ENCODE measurements at regions not wholly inside any gene's neighbourhood (a gene's known extent, or its start where the extent isn't known, plus 50 kb on each side); places are given as distances from the start of the nearest gene placed in this dataset.

DNA sequence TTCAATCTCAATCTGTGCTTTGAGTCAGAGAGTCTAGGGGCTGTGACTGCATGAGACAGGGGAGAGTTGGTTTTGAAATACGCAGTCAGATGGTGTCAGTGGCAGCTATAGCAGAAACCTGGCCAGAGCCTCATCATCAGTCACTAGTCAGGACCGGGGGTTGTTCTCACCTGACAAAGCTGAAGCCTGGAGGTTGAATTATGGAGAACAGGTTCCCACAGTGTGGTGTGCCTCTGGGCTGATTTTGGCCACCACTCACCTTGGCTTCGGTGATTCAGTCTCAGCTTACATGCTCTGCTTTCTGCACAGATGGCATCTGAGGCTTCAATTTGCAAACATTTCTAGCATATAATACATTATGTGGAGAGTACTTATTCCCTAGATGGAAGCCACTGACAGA is 387.3 kb downstream of the YTHDC2 start:
- DNase-seq = peak in 3 of 58 donors; percentile 3 to 15 (median 6)

GRCh38 chr5:113901718-113902117 is 388.2 kb downstream of the YTHDC2 start:
- DNase-seq = no peak

DNA sequence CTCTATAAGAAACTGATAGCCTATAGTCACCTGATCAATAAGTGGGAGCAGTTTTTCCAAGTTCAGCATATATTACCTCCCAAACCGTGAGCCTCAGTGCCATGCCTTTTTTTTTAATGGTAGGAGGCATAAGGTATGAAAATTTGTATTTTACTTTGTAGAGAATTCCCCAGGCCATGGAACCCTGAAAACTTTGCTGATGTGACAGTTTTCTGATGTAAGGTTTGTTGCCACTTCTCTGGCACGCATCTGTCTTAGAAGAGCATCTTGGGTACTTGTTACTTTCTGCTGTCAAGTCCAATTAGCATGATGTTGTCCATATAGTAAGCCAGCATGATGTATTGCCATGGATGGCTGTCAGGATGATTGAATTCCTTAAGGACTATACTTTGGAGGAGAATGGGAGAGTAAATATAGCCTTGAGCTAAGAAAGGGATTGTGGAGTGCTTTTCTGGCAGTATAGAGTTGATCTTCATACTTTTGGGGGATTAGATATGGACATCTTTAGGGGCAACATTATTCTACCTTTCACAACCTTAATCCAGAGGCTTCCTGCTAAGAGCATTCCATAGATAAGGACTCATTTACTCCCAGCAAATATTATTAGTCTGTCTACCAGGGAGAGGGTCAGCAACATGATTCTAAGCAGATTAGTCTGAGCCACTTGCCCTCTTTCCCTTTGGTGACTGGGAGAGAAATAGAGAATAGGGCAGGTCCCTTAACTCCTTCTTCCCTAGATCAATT is 389.6 kb downstream of the YTHDC2 start:
- DNase-seq = no peak

- no peak for DNase-seq
These were observed 396.3 kb downstream of the YTHDC2 start for GRCh38 chr5:113909782-113910181.

DNA sequence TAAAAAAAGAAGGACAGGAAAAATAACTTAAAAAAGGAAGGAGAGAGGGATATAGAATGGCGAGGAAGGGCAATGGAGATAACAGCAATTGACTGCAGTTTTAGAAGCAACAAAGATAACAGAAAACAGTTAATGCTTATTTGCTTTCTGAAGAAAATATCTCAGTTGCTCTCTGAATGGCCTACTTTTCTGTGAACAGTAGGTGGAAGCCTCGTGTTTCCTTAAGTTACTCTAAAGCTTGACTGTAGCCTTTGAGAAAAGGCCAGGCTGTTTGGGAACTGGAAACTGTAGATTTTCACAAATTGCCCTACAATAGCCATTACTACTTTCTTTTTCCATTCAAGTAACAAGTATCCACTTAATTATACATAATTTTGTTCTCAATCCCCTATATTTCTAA is 404.5 kb downstream of the YTHDC2 start:
- DNase-seq = no peak

GRCh38 chr5:113922343-113922742 is 408.8 kb downstream of the YTHDC2 start:
- no peak for DNase-seq

GRCh38 chr5:113935453-113935852 is 422.0 kb downstream of the YTHDC2 start:
- no peak for DNase-seq

DNA sequence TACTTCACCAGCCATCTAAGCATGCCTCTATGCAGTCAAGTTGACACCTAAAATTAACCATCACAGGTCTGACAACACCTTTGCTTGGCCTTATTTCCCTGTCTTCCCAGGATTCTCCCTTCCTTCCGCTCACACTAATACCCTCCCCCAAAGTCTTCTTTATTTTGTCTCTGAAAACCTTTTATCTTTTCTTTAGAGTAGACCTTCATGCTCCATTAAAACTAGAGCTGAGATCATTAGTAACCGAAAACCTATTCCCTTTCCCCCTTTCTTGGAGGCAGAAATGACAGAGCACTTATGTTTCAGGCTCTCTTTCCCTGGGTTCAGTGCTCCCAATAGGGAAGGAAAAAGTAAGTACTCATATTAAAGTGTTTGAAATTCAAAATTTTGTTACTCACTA is 423.8 kb downstream of the YTHDC2 start:
- DNase-seq = no peak

DNA sequence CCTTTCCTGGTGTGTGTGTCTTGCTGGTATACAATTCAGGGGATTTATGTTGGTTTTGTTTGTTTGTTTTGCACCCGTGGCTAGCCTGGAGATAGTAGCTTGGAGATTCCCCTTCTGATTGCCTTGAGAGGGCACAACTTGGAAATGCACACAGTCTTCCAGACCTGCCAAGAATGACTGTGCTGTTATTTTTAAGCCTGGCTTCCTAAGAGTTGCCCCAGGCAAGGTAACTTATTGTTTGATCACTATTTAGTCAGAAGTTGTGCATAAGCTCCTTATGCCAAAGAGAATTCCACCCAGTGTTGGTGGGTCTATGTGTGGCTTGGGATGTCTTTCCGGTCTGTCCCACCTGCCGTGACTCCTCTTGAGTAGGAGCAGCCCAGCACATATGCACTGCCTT is 421.9 kb upstream of the KCNN2 start:
- DNase-seq = no peak

GRCh38 chr5:113950186-113950585 is 411.7 kb upstream of the KCNN2 start:
- DNase-seq = no peak

DNA sequence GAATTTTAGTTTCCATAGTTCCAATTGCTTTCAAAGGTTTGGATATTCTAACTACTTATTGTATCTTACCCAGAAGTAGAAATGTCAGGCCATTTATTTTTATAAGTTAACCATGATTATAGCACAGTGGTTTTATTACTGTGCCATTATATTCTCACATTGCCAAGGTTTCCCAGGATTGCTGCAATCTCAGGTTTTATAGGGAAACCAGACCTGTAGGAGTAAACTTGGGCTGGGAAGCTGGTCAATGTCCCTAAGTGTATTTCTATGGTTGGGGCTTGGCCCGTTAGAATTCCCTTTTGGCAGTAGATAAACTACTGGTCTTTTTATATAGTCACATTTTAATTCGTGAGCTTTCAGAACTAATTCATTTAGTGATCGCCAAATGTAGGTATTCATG is 396.6 kb upstream of the KCNN2 start:
- no peak for DNase-seq

DNA sequence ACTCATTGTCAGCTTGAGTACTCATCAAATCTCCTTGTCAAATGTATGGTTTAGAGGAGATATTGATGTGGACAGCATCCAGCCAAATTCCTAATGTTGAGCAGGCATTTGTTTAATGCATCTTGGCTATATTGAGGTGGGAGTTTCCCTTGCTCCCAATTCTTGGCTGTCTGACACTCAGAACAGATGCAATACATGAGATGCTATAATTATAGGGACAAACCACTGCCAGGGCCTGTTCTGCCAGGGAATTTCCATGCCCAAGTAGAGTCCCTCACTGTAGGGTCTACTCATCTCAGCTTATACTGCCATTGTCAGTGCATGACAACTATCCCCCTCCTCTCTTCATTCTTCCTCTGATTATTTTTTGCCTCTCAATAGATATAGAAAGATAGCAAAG is 392.0 kb upstream of the KCNN2 start:
- DNase-seq = peak in 13 of 58 donors; percentile 0 to 51 (median 8)

DNA sequence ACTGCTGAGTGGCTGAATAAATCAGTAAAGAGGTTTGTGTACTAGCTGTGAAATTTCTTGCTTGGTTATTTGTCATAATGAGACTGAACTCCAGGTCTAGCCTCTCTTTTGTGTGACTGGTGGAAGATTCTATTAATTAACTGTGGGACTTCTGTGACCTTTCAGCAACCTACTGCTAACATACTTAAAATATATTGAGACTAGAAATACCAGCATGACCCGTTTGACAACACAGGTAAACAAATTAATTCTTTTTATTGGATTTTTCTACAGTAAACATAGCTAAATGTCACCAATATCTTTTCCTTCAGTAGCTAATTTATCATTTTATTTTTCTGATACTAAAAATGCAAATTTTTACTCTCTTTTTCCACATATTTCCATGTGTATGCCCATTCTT is 390.4 kb upstream of the KCNN2 start:
- no peak for DNase-seq

GRCh38 chr5:113974976-113975375 is 386.9 kb upstream of the KCNN2 start:
- no peak for DNase-seq

GRCh38 chr5:113984928-113985327 is 376.9 kb upstream of the KCNN2 start:
- DNase-seq = no peak

GRCh38 chr5:113985505-113985904 is 376.4 kb upstream of the KCNN2 start:
- no peak for DNase-seq

GRCh38 chr5:113989278-113989912 is 372.5 kb upstream of the KCNN2 start:
- DNase-seq = no peak

DNA sequence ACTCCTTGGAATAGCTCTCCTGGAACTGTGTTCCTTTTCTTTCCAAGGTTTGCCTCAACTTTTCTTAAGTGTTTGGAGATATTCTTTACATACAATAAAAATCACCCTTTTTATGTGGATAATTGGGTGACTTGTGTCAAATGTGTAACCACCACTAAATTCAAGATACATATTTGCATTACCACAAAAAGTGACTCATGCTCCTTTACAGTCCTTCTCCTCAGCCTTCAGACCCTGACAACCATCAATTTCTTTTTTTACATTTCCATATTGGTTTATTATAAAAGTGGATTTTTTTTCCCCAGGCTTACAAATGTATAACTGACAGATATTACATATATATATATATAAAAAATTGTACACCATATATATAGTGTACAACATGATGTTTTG is 372.0 kb upstream of the KCNN2 start:
- no peak for DNase-seq

DNA sequence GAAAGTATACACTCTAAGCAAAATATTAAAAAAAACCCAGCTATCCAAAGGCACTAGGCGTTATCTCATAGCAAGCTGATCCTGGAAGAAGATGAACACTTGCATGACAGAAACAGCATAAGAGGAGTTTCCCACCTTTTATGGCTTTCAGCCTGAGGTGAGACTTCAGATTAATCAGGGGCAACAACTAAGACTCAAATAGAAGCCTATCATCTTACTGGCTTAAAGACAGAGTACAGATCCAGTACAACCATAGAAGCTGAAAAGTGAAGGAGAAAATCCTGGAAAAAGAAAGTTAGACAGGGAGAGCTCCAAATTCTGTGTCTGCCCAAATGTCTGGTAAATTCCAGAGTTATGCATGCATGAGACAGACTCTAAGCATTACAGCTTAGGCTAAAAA is 360.8 kb upstream of the KCNN2 start:
- DNase-seq = no peak

GRCh38 chr5:114006582-114006981 is 355.3 kb upstream of the KCNN2 start:
- no peak for DNase-seq

DNA sequence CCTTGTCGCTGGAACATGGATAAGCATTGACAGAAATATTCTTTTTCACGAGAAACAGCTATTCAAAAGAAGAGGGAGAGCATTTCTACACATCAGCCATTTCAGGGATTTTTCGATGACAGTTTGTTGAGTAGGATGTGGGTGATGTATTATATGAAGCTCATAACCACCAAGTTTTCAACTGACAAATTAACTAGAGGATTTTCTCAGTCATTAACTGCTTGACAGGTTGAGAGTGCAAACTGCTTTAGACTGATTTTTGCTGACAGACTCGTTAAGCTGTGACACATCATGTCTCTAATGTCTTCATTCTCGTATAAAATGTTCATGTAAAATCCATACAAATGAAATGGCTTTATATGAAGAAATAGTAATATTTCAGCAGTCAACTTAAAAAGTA is 354.2 kb upstream of the KCNN2 start:
- no peak for DNase-seq

- peak in 2 of 58 donors; percentile 0 to 2 for DNase-seq
These were observed 351.5 kb upstream of the KCNN2 start for GRCh38 chr5:114010362-114010761.

- peak in 9 of 58 donors; percentile 1 to 33 (median 3) for DNase-seq
These were observed 343.7 kb upstream of the KCNN2 start for GRCh38 chr5:114018186-114018585.

Measured in anterior cingulate cortex (tissue), 58 donors.